ENCODE measurements at regions not wholly inside any gene's neighbourhood (a gene's known extent, or its start where the extent isn't known, plus 50 kb on each side); places are given as distances from the start of the nearest gene placed in this dataset.

DNA sequence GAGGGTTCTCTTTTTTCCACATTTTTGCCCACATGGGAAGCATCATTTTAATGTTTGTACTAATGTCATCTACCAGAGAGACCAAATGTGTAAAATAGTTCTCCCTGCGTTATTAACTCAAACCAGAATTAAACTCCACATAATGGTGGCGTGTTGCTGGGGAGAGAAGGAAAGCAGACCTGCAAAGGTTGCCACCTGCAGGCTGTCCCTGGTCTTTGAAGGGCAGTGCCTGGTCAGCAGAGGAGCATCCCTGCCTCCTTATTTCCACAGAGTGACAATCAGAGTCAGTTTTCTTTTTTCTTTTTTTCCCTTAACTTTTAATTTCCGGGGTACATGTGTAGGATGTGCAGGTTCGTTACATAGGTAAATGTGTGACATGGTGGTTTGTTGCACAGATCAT lies 214.5 kb downstream of the TBX18 start:
- Histone ChIP-seq H3K9me2 (replicated peaks; ENCODE audit: insufficient read depth) (no peaks in the 10 kb centered on the region), H3K4me3 (no peak overlapping the region), H3K79me2 (no peaks in the 10 kb centered on the region), H3K4me1 (ENCODE audit: insufficient read depth) (peaks cover 6% of the 10 kb centered on the region), H3K9me3 (ENCODE audit: low read depth) (no peaks in the 10 kb centered on the region), H3K27ac (no peak overlapping the region), H4K20me1 (ENCODE audit: insufficient read depth, poor library complexity, severe bottlenecking) (no peaks in the 10 kb centered on the region), H3K27me3 (no peaks in the 10 kb centered on the region), H3K36me3 (replicated peaks; ENCODE audit: insufficient read depth, low read depth) (no peaks in the 10 kb centered on the region), H3K4me2 (no peak overlapping the region), H2AFZ (no peak overlapping the region)
- DNase-seq (ENCODE audit: low spot score) = peak; percentile 19
- 82% methylated on average over 4 of the region's 4 CpGs for WGBS (ENCODE audit: low lambda C conversion rate, missing lambda C conversion rate)
- TF ChIP-seq, protein P1, sequence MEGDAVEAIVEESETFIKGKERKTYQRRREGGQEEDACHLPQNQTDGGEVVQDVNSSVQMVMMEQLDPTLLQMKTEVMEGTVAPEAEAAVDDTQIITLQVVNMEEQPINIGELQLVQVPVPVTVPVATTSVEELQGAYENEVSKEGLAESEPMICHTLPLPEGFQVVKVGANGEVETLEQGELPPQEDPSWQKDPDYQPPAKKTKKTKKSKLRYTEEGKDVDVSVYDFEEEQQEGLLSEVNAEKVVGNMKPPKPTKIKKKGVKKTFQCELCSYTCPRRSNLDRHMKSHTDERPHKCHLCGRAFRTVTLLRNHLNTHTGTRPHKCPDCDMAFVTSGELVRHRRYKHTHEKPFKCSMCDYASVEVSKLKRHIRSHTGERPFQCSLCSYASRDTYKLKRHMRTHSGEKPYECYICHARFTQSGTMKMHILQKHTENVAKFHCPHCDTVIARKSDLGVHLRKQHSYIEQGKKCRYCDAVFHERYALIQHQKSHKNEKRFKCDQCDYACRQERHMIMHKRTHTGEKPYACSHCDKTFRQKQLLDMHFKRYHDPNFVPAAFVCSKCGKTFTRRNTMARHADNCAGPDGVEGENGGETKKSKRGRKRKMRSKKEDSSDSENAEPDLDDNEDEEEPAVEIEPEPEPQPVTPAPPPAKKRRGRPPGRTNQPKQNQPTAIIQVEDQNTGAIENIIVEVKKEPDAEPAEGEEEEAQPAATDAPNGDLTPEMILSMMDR (IDR thresholded peaks at IDR 0.05; ENCODE audit: poor library complexity) = peak; percentile 25
- no peak for TF ChIP-seq EZH2 (IDR thresholded peaks at IDR 0.05; ENCODE audit: borderline replicate concordance)

DNA sequence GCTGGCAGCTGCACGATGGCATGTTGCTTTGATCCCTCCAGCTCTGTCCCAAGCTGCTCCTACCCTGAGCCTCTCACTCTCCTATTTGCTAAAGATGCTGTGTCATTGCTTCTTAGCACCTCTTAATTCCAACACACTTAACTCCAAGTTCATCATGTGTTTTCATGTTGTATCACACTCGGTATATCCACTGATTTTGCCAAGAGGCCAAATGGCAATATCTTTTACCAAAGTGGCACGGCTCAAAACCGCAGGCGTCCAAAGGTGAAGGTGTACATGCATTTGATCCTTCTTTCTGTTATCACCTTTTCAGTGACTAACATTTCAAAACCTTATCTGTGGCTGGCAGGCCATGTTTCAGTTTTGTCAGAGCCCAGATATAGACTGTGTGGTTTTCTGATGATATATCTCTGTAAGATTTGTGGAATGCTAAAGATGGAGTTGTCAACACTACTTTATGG lies 217.0 kb downstream of the TBX18 start:
- Histone ChIP-seq H3K9me2 (replicated peaks; ENCODE audit: insufficient read depth) (no peaks in the 10 kb centered on the region), H4K20me1 (ENCODE audit: insufficient read depth, poor library complexity, severe bottlenecking) (no peaks in the 10 kb centered on the region), H3K79me2 (no peaks in the 10 kb centered on the region), H3K4me2 (no peak overlapping the region), H3K27ac (no peak overlapping the region), H3K4me3 (no peak overlapping the region), H3K9me3 (ENCODE audit: low read depth) (no peaks in the 10 kb centered on the region), H3K36me3 (replicated peaks; ENCODE audit: insufficient read depth, low read depth) (no peaks in the 10 kb centered on the region), H2AFZ (no peak overlapping the region), H3K4me1 (ENCODE audit: insufficient read depth) (peaks cover 6% of the 10 kb centered on the region), H3K27me3 (no peaks in the 10 kb centered on the region)
- no peak for DNase-seq (ENCODE audit: low spot score)
- TF ChIP-seq EZH2phosphoT487 (IDR thresholded peaks at IDR 0.05; ENCODE audit: low read depth, severe bottlenecking, unreplicated experiment) = no peak
- no peak for TF ChIP-seq EZH2 (IDR thresholded peaks at IDR 0.05; ENCODE audit: borderline replicate concordance)
- TF ChIP-seq, protein P1 (IDR thresholded peaks at IDR 0.05; ENCODE audit: poor library complexity) = no peak
- WGBS (ENCODE audit: low lambda C conversion rate, missing lambda C conversion rate) = 77% methylated on average over 5 of the region's 5 CpGs

DNA sequence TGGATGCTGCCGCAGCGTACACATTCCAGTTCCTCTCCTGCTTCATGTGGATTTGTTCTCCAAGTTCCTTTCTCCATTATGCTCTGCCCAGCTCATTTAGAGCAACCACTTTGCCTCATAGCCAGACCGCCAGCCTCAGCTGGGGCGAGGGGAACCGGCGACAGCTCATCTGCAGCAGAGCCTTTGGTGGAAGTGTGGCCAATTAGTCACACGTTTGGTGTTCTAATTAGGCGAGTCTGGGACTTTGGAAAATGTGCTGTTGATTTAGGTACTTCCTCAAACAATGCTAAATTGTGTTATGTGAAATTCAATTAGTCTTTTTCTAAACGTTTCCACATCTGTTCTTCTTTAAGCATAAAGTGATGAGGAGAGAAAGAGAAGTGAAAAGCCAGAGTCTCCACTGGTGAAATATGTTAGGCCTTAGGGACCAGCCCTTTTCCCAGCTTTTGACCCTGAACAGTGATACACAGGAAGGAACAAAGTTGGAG lies 217.9 kb downstream of the TBX18 start:
- Histone ChIP-seq H3K36me3 (replicated peaks; ENCODE audit: insufficient read depth, low read depth) (no peaks in the 10 kb centered on the region), H3K79me2 (no peaks in the 10 kb centered on the region), H3K9me2 (replicated peaks; ENCODE audit: insufficient read depth) (no peaks in the 10 kb centered on the region), H3K4me3 (no peak overlapping the region), H2AFZ (no peak overlapping the region), H4K20me1 (ENCODE audit: insufficient read depth, poor library complexity, severe bottlenecking) (no peaks in the 10 kb centered on the region), H3K27ac (peak overlapping the region; percentile 48), H3K27me3 (no peaks in the 10 kb centered on the region), H3K4me1 (ENCODE audit: insufficient read depth) (peaks cover 6% of the 10 kb centered on the region), H3K9me3 (ENCODE audit: low read depth) (no peaks in the 10 kb centered on the region), H3K4me2 (peak overlapping the region; percentile 10)
- 52% methylated on average over 9 of the region's 9 CpGs for WGBS (ENCODE audit: low lambda C conversion rate, missing lambda C conversion rate)
- DNase-seq (ENCODE audit: low spot score) = no peak
- TF ChIP-seq EZH2phosphoT487 (IDR thresholded peaks at IDR 0.05; ENCODE audit: low read depth, severe bottlenecking, unreplicated experiment) = no peak
- TF ChIP-seq EZH2 (IDR thresholded peaks at IDR 0.05; ENCODE audit: borderline replicate concordance) = no peak
- TF ChIP-seq, protein P1 (IDR thresholded peaks at IDR 0.05; ENCODE audit: poor library complexity) = no peak

Data from hepatocyte (in vitro differentiated cells).